ENCODE measurements at regions not wholly inside any gene's neighbourhood (a gene's known extent, or its start where the extent isn't known, plus 50 kb on each side); places are given as distances from the start of the nearest gene placed in this dataset.

GRCh38 chr7:118502235-118502634 lies 277.7 kb downstream of the ANKRD7 start:
- intact Hi-C loops (cut with micrococcal nuclease) = no loop called here
- no peak overlapping the region for H3K56ac ChIP-seq (ENCODE audit: extremely low read depth, insufficient read depth, low read length)
- H3K9ac ChIP-seq (ENCODE audit: low read depth, low read length) = no peak overlapping the region
- no peak overlapping the region for H3K18ac ChIP-seq (ENCODE audit: low read depth, low read length)
- no peak overlapping the region for H3K4me3 ChIP-seq (ENCODE audit: insufficient read depth, low read depth, low read length)
- H3K27me3 ChIP-seq (ENCODE audit: control insufficient read depth, insufficient read depth, low read length) = no peaks in the 10 kb centered on the region
- dilution Hi-C loops (cut with HindIII; ENCODE audit: low sequenced_read_pairs, unreplicated experiment) = no loop called here
- no peak for TF ChIP-seq RCOR1 (IDR thresholded peaks at IDR 0.05; ENCODE audit: insufficient replicate concordance, low read length)
- TF ChIP-seq ELK1 (IDR thresholded peaks at IDR 0.05; ENCODE audit: borderline replicate concordance, low read depth, low read length) = no peak
- no peak for TF ChIP-seq MAFK (IDR thresholded peaks at IDR 0.05; ENCODE audit: low read depth, low read length)
- no peak for TF ChIP-seq BHLHE40 (IDR thresholded peaks at IDR 0.05; ENCODE audit: low read depth, low read length)
- TF ChIP-seq POLR2A (IDR thresholded peaks at IDR 0.05; ENCODE audit: low read depth, low read length) = no peak
- TF ChIP-seq CHD1 (IDR thresholded peaks at IDR 0.05; ENCODE audit: low read depth, low read length) = no peak
- no peak for TF ChIP-seq CEBPB (IDR thresholded peaks at IDR 0.05; ENCODE audit: low read depth, low read length)
- TF ChIP-seq FOS (IDR thresholded peaks at IDR 0.05; ENCODE audit: low read depth, low read length) = no peak
- no peak for TF ChIP-seq RAD21 (IDR thresholded peaks at IDR 0.05; ENCODE audit: low read length)
- TF ChIP-seq MXI1 (IDR thresholded peaks at IDR 0.05; ENCODE audit: borderline replicate concordance, low read depth, low read length) = no peak
- no peak for TF ChIP-seq MAZ (IDR thresholded peaks at IDR 0.05; ENCODE audit: borderline replicate concordance, low read depth, low read length)
- no peak for TF ChIP-seq RFX5 (IDR thresholded peaks at IDR 0.05; ENCODE audit: low read depth, low read length)
- WGBS, 2 experiments (ENCODE audit: extremely low coverage in 2 of 2, insufficient read length in 1 of 2) = 43% methylated on average over 3 of the region's 3 CpGs; no CpG with 5 or more reads in 1 of the 2 experiments
- in situ Hi-C loops (cut with MboI; ENCODE audit: low sequenced_read_pairs) = no loop called here
- no peak overlapping the region for H3K4me2 ChIP-seq (ENCODE audit: low read depth, low read length)
- H2AK5ac ChIP-seq (ENCODE audit: low read depth, low read length) = no peak overlapping the region
- no peak overlapping the region for H3K23ac ChIP-seq (ENCODE audit: low read depth, low read length)
- H3K14ac ChIP-seq (replicated peaks; ENCODE audit: low read depth, low read length) = no peak overlapping the region
- H4K8ac ChIP-seq (ENCODE audit: low read depth in 2 of 2, low read length in 2 of 2) = no peak overlapping the region
- DNase-seq = no peak
- ChIA-PET POLR2A (ENCODE audit: unreplicated experiment) (no interaction called here), CTCF (no interaction called here)
- no peak overlapping the region for H3K4ac ChIP-seq (ENCODE audit: low read depth, low read length)
- no peak overlapping the region for H4K91ac ChIP-seq (ENCODE audit: insufficient read depth, low read depth, low read length)
- no peaks in the 10 kb centered on the region for H3K79me1 ChIP-seq (ENCODE audit: low read depth in 1 of 2, low read length in 2 of 2)
- H3K36me3 ChIP-seq (ENCODE audit: control insufficient read depth, insufficient read depth, low read length) = no peaks in the 10 kb centered on the region
- peaks cover 3% of the 10 kb centered on the region; the same call in 1 of the 2 replicates for H3K9me3 ChIP-seq (ENCODE audit: control insufficient read depth, insufficient read depth, low read length)
- H2BK20ac ChIP-seq (ENCODE audit: low read depth, low read length) = no peak overlapping the region
- H2BK120ac ChIP-seq (ENCODE audit: low read depth, low read length) = no peak overlapping the region
- no peak overlapping the region for H4K5ac ChIP-seq (ENCODE audit: low read depth, low read length)
- no peaks in the 10 kb centered on the region for H3K4me1 ChIP-seq (ENCODE audit: control insufficient read depth, insufficient read depth, low read length)
- H2BK15ac ChIP-seq (ENCODE audit: low read depth, low read length) = no peak overlapping the region
- H2AK9ac ChIP-seq (replicated peaks; ENCODE audit: low read depth, low read length, poor library complexity) = no peak overlapping the region
- BruUV-seq (replicated peaks) = no TSS peak
- no peaks in the 10 kb centered on the region for H3K9me1 ChIP-seq (ENCODE audit: insufficient read depth, low read length)
- no peak overlapping the region for H2AFZ ChIP-seq (replicated peaks; ENCODE audit: low read length, poor library complexity)
- no peaks in the 10 kb centered on the region for H4K20me1 ChIP-seq (ENCODE audit: insufficient read depth, low read length)
- no peak overlapping the region for H2BK5ac ChIP-seq (ENCODE audit: low read depth, low read length, poor library complexity, severe bottlenecking)
- no peak overlapping the region for H3K27ac ChIP-seq (ENCODE audit: insufficient read depth, low read length)
- no peak for ATAC-seq (ENCODE audit: low read depth)

Measured in IMR-90 (cell line).